Immature natural killer cell (primary cell): ENCODE measurements at regions not wholly inside any gene's neighbourhood (a gene's known extent, or its start where the extent isn't known, plus 50 kb on each side); places are given as distances from the start of the nearest gene placed in this dataset.

Experiments used
- DNase-seq, 3 donors: peaks; one replicate each; pipeline ENCODE4 v3.0.0; 2022; ENCODE audit warnings: mixed read lengths in 1 of 3
- H3K27ac Mint-ChIP-seq, 6 donors: one replicate each; pipeline ENCODE4 v1.8.0; 2020; ENCODE audit warnings: mixed read lengths in 6 of 6, mild to moderate bottlenecking in 5 of 6, inconsistent platforms in 4 of 6, moderate library complexity in 3 of 6
- H3K27me3 Mint-ChIP-seq, 3 donors: one replicate each; pipeline ENCODE4 v1.8.0; 2020 to 2021; ENCODE audit warnings: low read depth in 3 of 3, mild to moderate bottlenecking in 3 of 3, mixed read lengths in 3 of 3, moderate library complexity in 3 of 3, inconsistent platforms in 1 of 3
- H3K36me3 Mint-ChIP-seq, 3 donors: one replicate each; pipeline ENCODE4 v1.8.0; 2020; ENCODE audit warnings: mixed read lengths in 3 of 3, inconsistent platforms in 2 of 3, mild to moderate bottlenecking in 2 of 3
- H3K4me1 Mint-ChIP-seq, 2 donors: one replicate each; pipeline ENCODE4 v1.8.0; 2020; ENCODE audit warnings: inconsistent platforms in 2 of 2, mild to moderate bottlenecking in 2 of 2, mixed read lengths in 2 of 2, moderate library complexity in 1 of 2
- H3K4me3 Mint-ChIP-seq, 5 donors: one replicate each; pipeline ENCODE4 v1.8.0; 2020; ENCODE audit warnings: mild to moderate bottlenecking in 5 of 5, mixed read lengths in 5 of 5, inconsistent platforms in 3 of 5, moderate library complexity in 3 of 5
- H3K9me3 Mint-ChIP-seq, 6 donors: one replicate each; pipeline ENCODE4 v1.8.0; 2020; ENCODE audit warnings: mild to moderate bottlenecking in 6 of 6, mixed read lengths in 6 of 6, inconsistent platforms in 4 of 6, moderate library complexity in 3 of 6

- H3K4me1 Mint-ChIP-seq, result no peaks in the 10 kb centered on the region
- no peak overlapping the region for H3K4me3 Mint-ChIP-seq
- H3K9me3 Mint-ChIP-seq, result no peaks in the 10 kb centered on the region
- H3K27me3 Mint-ChIP-seq, result peaks cover 0 to 6% (median 0%) of the 10 kb centered on the region in 3 donors
- H3K36me3 Mint-ChIP-seq, result no peaks in the 10 kb centered on the region
- no peak overlapping the region for H3K27ac Mint-ChIP-seq
- no peak for DNase-seq
Measured at GRCh38 chr6:90446164-90446563, 140.7 kb downstream of the MAP3K7 start.

- Mint-ChIP-seq H3K4me1 (no peaks in the 10 kb centered on the region), H3K27me3 (peaks cover 0 to 6% (median 0%) of the 10 kb centered on the region in 3 donors), H3K9me3 (no peaks in the 10 kb centered on the region), H3K36me3 (no peaks in the 10 kb centered on the region), H3K4me3 (no peak overlapping the region), H3K27ac (peak overlapping the region in 1 of 6 donors; percentile 7)
- DNase-seq, result no peak
Measured at GRCh38 chr6:90445533-90446108, 141.3 kb downstream of the MAP3K7 start.

DNA sequence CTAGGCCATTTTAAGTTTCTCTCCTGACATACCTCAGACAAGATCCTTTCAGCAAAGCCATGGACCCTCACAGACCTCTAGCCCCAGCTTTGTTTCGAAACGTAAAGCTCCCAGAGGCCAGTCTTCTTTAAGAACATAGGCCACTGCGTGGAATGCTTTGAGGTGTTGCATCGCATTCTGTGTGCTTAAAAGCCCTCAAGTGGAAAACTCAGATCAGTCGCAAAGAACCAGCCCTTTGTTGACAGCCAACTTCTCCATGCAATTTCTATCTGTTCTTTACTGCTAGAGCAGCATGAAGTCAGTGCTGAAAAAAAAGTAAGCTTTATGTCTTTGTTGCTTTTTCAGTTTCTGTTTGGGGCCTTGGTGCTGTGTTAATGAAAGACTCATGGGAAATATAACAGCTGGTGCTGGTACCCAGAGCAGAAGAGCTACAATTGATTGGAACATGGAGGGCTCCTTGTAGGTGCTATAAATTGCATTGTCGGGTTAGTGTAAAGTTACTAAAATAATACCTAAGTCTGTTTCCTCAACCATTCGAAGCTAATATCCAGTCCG, 142.6 kb downstream of the MAP3K7 start:
- no peak overlapping the region for H3K27ac Mint-ChIP-seq
- no peaks in the 10 kb centered on the region for H3K4me1 Mint-ChIP-seq
- DNase-seq, result no peak
- H3K27me3 Mint-ChIP-seq, result peaks cover 0 to 6% (median 0%) of the 10 kb centered on the region in 3 donors
- no peaks in the 10 kb centered on the region for H3K9me3 Mint-ChIP-seq
- no peaks in the 10 kb centered on the region for H3K36me3 Mint-ChIP-seq
- H3K4me3 Mint-ChIP-seq, result no peak overlapping the region

- Mint-ChIP-seq H3K36me3 (no peaks in the 10 kb centered on the region), H3K27ac (no peak overlapping the region), H3K4me3 (no peak overlapping the region), H3K9me3 (no peaks in the 10 kb centered on the region), H3K4me1 (no peaks in the 10 kb centered on the region), H3K27me3 (peaks cover 0 to 6% (median 0%) of the 10 kb centered on the region in 3 donors)
- DNase-seq, result no peak
Measured at GRCh38 chr6:90442366-90442765, 144.5 kb downstream of the MAP3K7 start.

DNA sequence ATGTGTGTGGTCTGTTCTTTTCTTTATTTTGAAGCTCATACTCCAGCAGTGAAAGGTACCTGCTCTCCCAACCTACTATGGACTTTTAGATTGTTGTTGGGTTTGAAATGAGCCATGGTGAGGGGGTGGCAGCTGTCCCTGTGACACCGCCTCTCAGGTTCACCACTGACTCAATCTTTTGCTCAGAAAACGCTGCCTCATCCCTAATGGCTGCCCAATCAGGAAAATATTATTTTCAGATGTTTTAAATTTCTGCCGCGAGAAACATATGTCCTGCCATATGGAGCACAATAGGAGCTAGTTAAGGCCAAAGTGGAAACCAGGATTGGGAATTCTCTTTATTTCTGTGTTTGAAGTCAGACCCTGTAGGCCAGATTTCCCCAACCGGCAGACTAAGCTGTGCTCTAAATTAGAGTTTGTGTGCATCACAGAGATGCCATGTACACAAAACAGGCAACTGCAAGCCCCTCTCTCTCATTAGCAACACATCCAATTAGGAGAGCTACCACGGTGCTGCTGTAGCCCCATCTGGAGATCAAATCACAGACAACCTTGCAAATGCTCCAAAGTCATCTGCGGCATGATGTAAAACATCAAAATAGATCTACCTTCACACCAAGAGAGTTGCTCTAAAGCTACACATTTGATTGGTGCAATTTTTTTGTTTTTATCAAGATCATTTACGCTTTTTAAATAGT, 144.1 kb upstream of the BACH2 start:
- Mint-ChIP-seq H3K9me3 (no peaks in the 10 kb centered on the region), H3K36me3 (no peaks in the 10 kb centered on the region), H3K4me3 (no peak overlapping the region), H3K27ac (no peak overlapping the region), H3K4me1 (no peaks in the 10 kb centered on the region), H3K27me3 (peaks cover 0 to 4% (median 0%) of the 10 kb centered on the region in 3 donors)
- no peak for DNase-seq

DNA sequence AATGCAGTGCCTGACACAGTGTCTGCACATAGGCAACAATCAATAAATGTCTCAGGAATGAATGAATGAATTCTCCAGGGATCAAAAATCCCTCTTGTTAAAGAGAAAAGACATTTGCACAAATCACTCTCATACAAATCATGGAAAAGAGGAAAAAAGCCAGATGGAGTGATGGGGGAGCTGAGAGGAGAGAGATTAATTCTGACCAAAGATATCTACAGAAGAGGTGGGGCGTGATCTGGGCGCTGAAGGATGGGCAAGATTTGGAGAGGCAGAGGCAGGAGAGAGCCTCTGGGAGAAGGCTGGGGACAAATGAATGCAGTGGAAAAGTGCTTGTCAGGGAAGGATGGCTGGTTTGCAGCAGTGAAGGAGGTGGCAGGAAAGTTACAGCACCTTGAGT, 142.9 kb upstream of the BACH2 start:
- no peak for DNase-seq
- no peaks in the 10 kb centered on the region for H3K27me3 Mint-ChIP-seq
- H3K36me3 Mint-ChIP-seq, result no peaks in the 10 kb centered on the region
- no peaks in the 10 kb centered on the region for H3K4me1 Mint-ChIP-seq
- no peaks in the 10 kb centered on the region for H3K9me3 Mint-ChIP-seq
- H3K27ac Mint-ChIP-seq, result no peak overlapping the region
- no peak overlapping the region for H3K4me3 Mint-ChIP-seq

- Mint-ChIP-seq H3K4me1 (no peaks in the 10 kb centered on the region), H3K36me3 (no peaks in the 10 kb centered on the region), H3K27me3 (no peaks in the 10 kb centered on the region), H3K4me3 (no peak overlapping the region), H3K27ac (no peak overlapping the region), H3K9me3 (peaks cover 0 to 2% (median 0%) of the 10 kb centered on the region in 6 donors)
- DNase-seq, result no peak
Measured at GRCh38 chr6:90436403-90436802, 139.8 kb upstream of the BACH2 start.

DNA sequence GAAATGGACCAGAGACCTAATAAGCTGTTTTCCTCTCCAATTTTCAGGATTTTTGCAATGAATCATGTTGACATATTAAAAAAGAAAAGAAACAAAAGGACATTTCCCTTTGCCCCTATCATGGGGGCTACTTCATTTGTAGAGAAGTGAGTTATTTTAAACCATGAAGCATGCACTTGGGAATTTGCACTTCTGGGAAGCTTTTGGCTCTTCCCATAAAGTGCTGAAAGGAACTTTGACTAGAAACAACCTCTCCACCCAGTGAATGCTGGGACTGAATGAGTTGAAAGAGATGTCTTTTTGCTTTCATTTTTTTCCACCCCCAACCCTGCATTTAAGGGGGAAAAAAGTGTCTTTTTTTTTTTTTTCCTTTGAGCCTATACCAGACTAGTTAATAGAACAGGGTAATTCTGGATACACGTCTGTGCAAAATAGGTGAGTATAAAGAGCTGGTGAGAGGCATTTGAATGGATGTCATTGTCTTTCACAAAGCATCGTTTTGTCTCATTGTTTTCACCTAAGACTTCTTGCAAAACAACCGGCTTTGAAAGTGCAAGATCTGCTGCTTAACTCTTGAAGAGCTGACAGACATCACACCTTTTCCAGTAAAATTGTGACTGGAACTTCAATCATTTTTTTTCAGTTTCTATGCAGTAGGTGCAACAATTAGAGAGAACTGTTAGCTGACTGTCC, 138.7 kb upstream of the BACH2 start:
- Mint-ChIP-seq H3K9me3 (peaks cover 0 to 8% (median 3%) of the 10 kb centered on the region in 6 donors), H3K27ac (no peak overlapping the region), H3K36me3 (peaks cover 2 to 4% (median 2%) of the 10 kb centered on the region in 3 donors), H3K4me3 (no peak overlapping the region), H3K4me1 (no peaks in the 10 kb centered on the region), H3K27me3 (peaks cover 0 to under 1% (median 0%) of the 10 kb centered on the region in 3 donors)
- no peak for DNase-seq

- H3K9me3 Mint-ChIP-seq, result peaks cover 0 to 16% (median 13%) of the 10 kb centered on the region in 6 donors
- H3K36me3 Mint-ChIP-seq, result peaks cover 4 to 9% (median 6%) of the 10 kb centered on the region in 3 donors
- H3K27me3 Mint-ChIP-seq, result peaks cover 0 to 2% (median 2%) of the 10 kb centered on the region in 3 donors
- H3K4me3 Mint-ChIP-seq, result no peak overlapping the region
- H3K27ac Mint-ChIP-seq, result peak overlapping the region in 1 of 6 donors; percentile 9
- H3K4me1 Mint-ChIP-seq, result no peaks in the 10 kb centered on the region
- DNase-seq, result no peak
Measured at GRCh38 chr6:90434094-90434493, 137.5 kb upstream of the BACH2 start.

DNA sequence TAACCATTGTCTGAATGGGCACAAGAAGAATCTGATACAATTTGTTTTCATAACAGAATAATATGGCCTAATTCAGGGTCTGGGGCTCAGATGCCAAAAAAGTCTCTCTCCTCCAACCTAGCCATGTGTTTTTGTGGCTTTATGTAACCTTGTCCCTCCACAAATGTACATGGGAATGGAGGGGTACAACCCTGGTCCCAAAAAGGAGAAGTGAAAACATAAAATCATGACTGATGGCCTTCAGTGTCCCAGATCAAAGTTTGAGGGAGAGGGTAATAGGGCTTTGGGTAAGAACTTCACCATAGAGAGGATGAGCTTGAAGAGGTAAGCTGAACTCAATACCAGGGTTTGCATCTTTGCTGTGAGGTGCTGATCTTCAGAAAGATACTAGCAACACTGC, 136.3 kb upstream of the BACH2 start:
- Mint-ChIP-seq H3K27ac (no peak overlapping the region), H3K9me3 (peaks cover 0 to 16% (median 13%) of the 10 kb centered on the region in 6 donors), H3K36me3 (peaks cover 4 to 9% (median 6%) of the 10 kb centered on the region in 3 donors), H3K27me3 (peaks cover 0 to 3% (median 2%) of the 10 kb centered on the region in 3 donors), H3K4me1 (no peaks in the 10 kb centered on the region), H3K4me3 (no peak overlapping the region)
- DNase-seq, result no peak

- no peak overlapping the region for H3K4me3 Mint-ChIP-seq
- peaks cover 0 to 3% (median 2%) of the 10 kb centered on the region in 3 donors for H3K27me3 Mint-ChIP-seq
- no peak for DNase-seq
- H3K9me3 Mint-ChIP-seq, result peaks cover 0 to 16% (median 13%) of the 10 kb centered on the region in 6 donors
- H3K27ac Mint-ChIP-seq, result no peak overlapping the region
- H3K4me1 Mint-ChIP-seq, result no peaks in the 10 kb centered on the region
- peaks cover 4 to 9% (median 6%) of the 10 kb centered on the region in 3 donors for H3K36me3 Mint-ChIP-seq
Measured at GRCh38 chr6:90432041-90432775, 135.6 kb upstream of the BACH2 start.

GRCh38 chr6:90431576-90431975, 134.9 kb upstream of the BACH2 start:
- H3K27ac Mint-ChIP-seq, result no peak overlapping the region
- peaks cover 0 to 16% (median 13%) of the 10 kb centered on the region in 6 donors for H3K9me3 Mint-ChIP-seq
- no peak for DNase-seq
- peaks cover 4 to 9% (median 6%) of the 10 kb centered on the region in 3 donors for H3K36me3 Mint-ChIP-seq
- H3K4me3 Mint-ChIP-seq, result no peak overlapping the region
- H3K4me1 Mint-ChIP-seq, result no peaks in the 10 kb centered on the region
- peaks cover 0 to 3% (median 2%) of the 10 kb centered on the region in 3 donors for H3K27me3 Mint-ChIP-seq

DNA sequence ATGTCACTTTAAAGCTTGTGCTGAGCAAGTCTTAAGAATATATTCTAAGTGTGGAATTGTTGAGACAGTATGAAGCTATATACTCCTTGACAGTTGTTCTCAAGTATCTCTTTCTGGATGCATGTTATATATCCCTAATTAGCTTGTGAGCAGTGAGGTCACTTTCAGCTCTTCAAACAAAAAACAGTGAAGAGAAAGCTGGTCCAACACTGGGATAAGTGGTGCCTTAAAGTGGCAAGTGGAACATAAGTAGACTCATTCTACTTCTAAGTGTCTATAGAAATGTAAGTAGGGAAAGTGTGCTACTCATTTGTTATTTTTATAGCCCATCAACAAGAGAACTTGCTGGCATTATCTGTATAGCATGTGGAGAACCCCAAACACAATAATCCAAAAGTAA, 133.1 kb upstream of the BACH2 start:
- H3K4me1 Mint-ChIP-seq, result peaks cover 9 to 14% of the 10 kb centered on the region in 2 donors
- no peak overlapping the region for H3K4me3 Mint-ChIP-seq
- no peak for DNase-seq

More for the DNA sequence above, 133.1 kb upstream of the BACH2 start:
- peaks cover 0 to 16% (median 13%) of the 10 kb centered on the region in 6 donors for H3K9me3 Mint-ChIP-seq
- H3K27me3 Mint-ChIP-seq, result peaks cover 3 to 6% (median 3%) of the 10 kb centered on the region in 3 donors
- no peak overlapping the region for H3K27ac Mint-ChIP-seq
- peaks cover 4 to 9% (median 6%) of the 10 kb centered on the region in 3 donors for H3K36me3 Mint-ChIP-seq
